ENCODE measurements at regions not wholly inside any gene's neighbourhood (a gene's known extent, or its start where the extent isn't known, plus 50 kb on each side); places are given as distances from the start of the nearest gene placed in this dataset.

DNA sequence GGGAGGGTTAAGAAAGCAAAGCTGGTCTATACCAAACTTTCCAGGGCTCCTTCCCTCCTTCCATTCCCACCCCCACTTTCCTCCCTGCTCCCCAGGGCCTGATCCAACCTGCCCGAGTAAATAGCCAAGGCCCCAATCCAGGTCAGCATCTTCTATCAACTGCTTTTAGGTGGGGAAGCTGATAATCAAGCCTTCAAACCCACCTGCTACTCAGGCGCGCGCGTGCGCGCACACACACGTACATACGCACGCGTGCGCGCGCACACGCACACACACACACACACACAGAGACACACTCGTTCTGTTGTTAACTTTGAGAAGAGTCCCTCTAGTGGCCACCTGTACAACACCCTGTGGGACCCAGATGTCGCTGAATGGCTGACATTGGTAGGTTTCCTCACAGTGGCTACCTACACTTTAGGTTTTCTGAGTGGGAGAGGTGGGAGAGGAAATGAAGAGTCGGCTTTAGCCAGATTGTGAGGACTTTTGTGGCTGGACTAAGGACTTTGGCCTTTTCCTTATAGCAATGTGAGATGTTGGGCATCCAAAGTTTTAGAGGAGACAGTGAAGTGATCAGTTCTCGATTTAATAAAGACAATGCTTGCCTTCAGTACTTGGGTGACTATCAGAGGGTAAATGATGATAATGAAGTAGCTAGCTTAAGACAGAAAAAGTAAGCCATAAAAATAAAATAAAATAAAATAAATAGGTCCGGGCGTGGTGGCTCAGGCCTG, 179.9 kb upstream of the C2CD4B start:
- Histone ChIP-seq H2AFZ (ENCODE audit: low read depth, low read length) (no peak overlapping the region), H3K9ac (ENCODE audit: low read length) (no peak overlapping the region), H3K79me2 (replicated peaks; ENCODE audit: insufficient read depth, low read length) (no peaks in the 10 kb centered on the region), H4K20me1 (ENCODE audit: insufficient read depth) (no peaks in the 10 kb centered on the region), H3K4me2 (ENCODE audit: low read length) (no peak overlapping the region), H3K4me3 (ENCODE audit: low read length) (no peak overlapping the region), H3K9me3 (ENCODE audit: low read length) (no peaks in the 10 kb centered on the region), H3K9me2 (ENCODE audit: insufficient read depth, low read length) (no peaks in the 10 kb centered on the region), H3K27me3 (ENCODE audit: insufficient read depth, low read depth, low read length) (no peaks in the 10 kb centered on the region), H3F3A (ENCODE audit: insufficient read depth, low read length, poor library complexity, severe bottlenecking) (no peaks in the 10 kb centered on the region), H3K36me3 (ENCODE audit: insufficient read depth, low read length) (no peaks in the 10 kb centered on the region), H3K27ac (ENCODE audit: low read length) (no peak overlapping the region)
- TF ChIP-seq TAF1 (IDR thresholded peaks at IDR 0.05; ENCODE audit: low read depth) (no peak), CTCF (IDR thresholded peaks at IDR 0.05; ENCODE audit: poor library complexity, severe bottlenecking) (peak; percentile 60), SMC3 (conservative IDR thresholded peaks at IDR 0.05; ENCODE audit: poor library complexity) (peak; percentile 24), EP300 (conservative IDR thresholded peaks at IDR 0.05; ENCODE audit: poor library complexity, severe bottlenecking) (no peak), RAD21 (conservative IDR thresholded peaks at IDR 0.05) (no peak), MXI1 (conservative IDR thresholded peaks at IDR 0.05; ENCODE audit: poor library complexity, severe bottlenecking) (no peak)

- Histone ChIP-seq H3K9me2 (ENCODE audit: insufficient read depth, low read length) (no peaks in the 10 kb centered on the region), H3K36me3 (ENCODE audit: insufficient read depth, low read length) (no peaks in the 10 kb centered on the region), H3F3A (ENCODE audit: insufficient read depth, low read length, poor library complexity, severe bottlenecking) (no peaks in the 10 kb centered on the region), H3K9ac (ENCODE audit: low read length) (no peak overlapping the region), H3K4me2 (ENCODE audit: low read length) (no peak overlapping the region), H3K27ac (ENCODE audit: low read length) (no peak overlapping the region), H3K79me2 (replicated peaks; ENCODE audit: insufficient read depth, low read length) (no peaks in the 10 kb centered on the region), H3K4me3 (ENCODE audit: low read length) (no peak overlapping the region), H4K20me1 (ENCODE audit: insufficient read depth) (no peaks in the 10 kb centered on the region), H2AFZ (ENCODE audit: low read depth, low read length) (no peak overlapping the region), H3K9me3 (ENCODE audit: low read length) (no peaks in the 10 kb centered on the region), H3K27me3 (ENCODE audit: insufficient read depth, low read depth, low read length) (no peaks in the 10 kb centered on the region)
- TF ChIP-seq CTCF (IDR thresholded peaks at IDR 0.05; ENCODE audit: poor library complexity, severe bottlenecking) (no peak), MXI1 (conservative IDR thresholded peaks at IDR 0.05; ENCODE audit: poor library complexity, severe bottlenecking) (no peak), EZH2 (IDR thresholded peaks at IDR 0.05; ENCODE audit: borderline replicate concordance, insufficient read depth, low read length, poor library complexity, severe bottlenecking) (no peak), EP300 (conservative IDR thresholded peaks at IDR 0.05; ENCODE audit: poor library complexity, severe bottlenecking) (no peak), RAD21 (conservative IDR thresholded peaks at IDR 0.05) (no peak), TAF1 (IDR thresholded peaks at IDR 0.05; ENCODE audit: low read depth) (no peak), POLR2AphosphoS5 (IDR thresholded peaks at IDR 0.05) (no peak), SMC3 (conservative IDR thresholded peaks at IDR 0.05; ENCODE audit: poor library complexity) (no peak)
- TF ChIP-seq, protein P1, sequence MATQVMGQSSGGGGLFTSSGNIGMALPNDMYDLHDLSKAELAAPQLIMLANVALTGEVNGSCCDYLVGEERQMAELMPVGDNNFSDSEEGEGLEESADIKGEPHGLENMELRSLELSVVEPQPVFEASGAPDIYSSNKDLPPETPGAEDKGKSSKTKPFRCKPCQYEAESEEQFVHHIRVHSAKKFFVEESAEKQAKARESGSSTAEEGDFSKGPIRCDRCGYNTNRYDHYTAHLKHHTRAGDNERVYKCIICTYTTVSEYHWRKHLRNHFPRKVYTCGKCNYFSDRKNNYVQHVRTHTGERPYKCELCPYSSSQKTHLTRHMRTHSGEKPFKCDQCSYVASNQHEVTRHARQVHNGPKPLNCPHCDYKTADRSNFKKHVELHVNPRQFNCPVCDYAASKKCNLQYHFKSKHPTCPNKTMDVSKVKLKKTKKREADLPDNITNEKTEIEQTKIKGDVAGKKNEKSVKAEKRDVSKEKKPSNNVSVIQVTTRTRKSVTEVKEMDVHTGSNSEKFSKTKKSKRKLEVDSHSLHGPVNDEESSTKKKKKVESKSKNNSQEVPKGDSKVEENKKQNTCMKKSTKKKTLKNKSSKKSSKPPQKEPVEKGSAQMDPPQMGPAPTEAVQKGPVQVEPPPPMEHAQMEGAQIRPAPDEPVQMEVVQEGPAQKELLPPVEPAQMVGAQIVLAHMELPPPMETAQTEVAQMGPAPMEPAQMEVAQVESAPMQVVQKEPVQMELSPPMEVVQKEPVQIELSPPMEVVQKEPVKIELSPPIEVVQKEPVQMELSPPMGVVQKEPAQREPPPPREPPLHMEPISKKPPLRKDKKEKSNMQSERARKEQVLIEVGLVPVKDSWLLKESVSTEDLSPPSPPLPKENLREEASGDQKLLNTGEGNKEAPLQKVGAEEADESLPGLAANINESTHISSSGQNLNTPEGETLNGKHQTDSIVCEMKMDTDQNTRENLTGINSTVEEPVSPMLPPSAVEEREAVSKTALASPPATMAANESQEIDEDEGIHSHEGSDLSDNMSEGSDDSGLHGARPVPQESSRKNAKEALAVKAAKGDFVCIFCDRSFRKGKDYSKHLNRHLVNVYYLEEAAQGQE (IDR thresholded peaks at IDR 0.05; ENCODE audit: borderline replicate concordance) = no peak
Observed at GRCh38 chr15:62346168-62346567, 181.1 kb upstream of the C2CD4B start.
